Stimulated activated CD4-positive, alpha-beta T cell treated with anti-CD3 and anti-CD28 coated beads, Interleukin-4, amount 100 ng/mL, for 48 hours (primary cell): ENCODE measurements at regions not wholly inside any gene's neighbourhood (a gene's known extent, or its start where the extent isn't known, plus 50 kb on each side); places are given as distances from the start of the nearest gene placed in this dataset.

ENCODE experiments used
- DNase-seq, 2 donors: peaks; one replicate each; pipeline ENCODE4 v3.0.0-alpha.2; 2020; ENCODE audit warnings: low read depth in 2 of 2

DNA sequence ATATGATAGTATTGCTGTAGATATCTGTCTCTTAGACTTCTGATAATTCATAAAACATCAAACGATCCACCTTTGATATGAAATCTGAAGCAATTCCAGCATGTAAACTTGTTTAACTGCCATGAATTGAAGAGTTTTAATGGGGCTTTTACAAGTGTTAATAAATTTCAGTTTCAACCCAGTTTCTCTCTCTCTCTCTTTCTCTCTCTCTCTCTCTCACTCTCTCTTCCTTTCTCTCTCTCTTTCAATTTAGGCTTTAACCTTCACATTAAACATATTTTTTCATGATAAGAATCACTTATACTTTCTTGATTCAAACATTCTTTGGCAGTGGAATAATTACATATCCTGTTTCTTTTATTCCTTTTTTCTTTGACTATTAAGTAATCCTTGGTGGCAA, 296.1 kb downstream of the EPHA4 start:
- no peak for DNase-seq

DNA sequence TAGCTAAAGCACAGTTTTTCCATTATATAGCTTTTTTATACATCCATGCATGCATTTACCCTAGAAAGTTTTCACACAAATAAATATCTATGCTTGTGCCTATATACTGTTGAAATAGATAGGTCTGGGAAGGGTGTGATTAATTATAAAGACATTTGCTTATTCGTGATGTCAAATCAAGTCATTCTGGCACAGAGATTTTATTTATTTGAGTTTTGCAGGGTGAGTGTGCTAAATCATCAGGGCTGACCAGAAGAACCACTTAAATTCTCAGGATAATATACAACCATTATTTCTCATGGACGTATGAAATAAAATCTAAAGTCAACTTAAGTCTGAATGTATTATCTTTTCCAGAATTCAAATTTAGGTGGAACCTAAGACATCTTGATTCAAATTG, 295.5 kb downstream of the EPHA4 start:
- DNase-seq, result no peak

- DNase-seq, result no peak
These were observed 289.7 kb downstream of the EPHA4 start for GRCh38 chr2:221282386-221282785.

DNA sequence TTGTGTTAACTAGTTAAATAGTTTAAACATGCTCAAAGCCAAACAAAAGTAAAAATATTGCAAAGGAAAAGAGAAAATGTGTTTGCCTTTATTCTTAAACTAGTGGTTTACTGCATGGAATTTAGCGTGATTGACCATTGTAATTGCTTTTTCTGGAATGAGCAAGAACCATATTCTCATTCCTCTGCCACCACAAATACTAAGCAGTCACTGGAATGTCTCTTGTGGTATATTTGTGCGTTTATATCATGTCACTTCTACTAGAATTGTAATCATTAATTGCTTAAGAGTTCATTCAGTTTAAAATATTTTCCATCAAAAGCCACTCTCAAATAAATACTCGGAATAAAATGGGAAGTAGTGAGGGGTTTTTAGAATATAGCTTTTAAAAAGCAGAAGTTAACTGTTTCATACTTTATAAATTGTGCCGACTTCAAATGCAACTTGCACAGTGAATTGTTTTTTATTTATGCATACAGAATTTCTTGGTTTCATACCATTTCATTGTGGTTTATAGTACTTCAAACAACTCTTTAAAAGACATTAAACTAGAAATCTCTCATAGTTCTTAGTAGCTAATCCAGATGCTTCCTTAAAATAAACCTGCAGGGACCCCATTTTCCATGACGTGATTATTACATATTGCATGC, 288.1 kb downstream of the EPHA4 start:
- DNase-seq, result no peak

DNA sequence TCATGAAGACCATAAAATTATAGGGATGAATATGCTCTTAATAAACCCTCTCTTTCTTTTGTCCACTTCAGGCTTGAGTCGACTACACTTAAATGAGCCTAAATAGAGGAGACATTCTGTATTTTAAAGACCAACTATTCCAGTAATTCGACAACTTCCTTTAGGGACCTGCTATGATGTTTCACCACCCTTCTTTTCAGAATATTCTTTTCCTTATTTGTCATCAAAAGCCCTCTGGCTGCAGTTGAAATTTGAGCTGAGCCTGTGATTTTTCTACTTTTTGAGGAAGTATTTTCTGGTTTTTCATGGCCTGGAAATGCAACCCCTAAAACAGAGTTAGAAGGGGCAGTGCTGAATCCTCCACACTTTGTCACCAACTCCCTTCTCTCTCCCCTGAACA, 287.0 kb downstream of the EPHA4 start:
- no peak for DNase-seq

DNA sequence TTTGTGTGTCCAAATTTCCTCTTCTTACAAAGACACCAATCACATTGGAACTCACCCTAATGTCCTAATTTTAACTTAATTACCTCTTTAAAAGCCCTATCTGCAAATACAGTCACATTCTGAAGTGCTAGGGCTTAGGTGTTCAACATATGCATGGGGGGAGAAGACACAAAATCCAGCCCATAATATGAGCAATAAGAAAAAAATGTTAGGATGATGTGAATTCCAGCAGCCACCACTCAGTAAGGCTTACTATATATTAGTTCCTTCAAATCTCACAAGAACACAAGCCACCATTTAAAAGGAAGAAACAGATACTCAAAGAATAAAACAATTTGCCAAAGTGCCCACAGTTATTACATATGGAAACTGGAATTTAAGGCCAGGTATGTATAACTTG, 285.7 kb downstream of the EPHA4 start:
- no peak for DNase-seq

GRCh38 chr2:221289389-221289788, 282.7 kb downstream of the EPHA4 start:
- no peak for DNase-seq

- DNase-seq, result no peak
These were observed 282.3 kb downstream of the EPHA4 start for GRCh38 chr2:221289846-221290245.

DNA sequence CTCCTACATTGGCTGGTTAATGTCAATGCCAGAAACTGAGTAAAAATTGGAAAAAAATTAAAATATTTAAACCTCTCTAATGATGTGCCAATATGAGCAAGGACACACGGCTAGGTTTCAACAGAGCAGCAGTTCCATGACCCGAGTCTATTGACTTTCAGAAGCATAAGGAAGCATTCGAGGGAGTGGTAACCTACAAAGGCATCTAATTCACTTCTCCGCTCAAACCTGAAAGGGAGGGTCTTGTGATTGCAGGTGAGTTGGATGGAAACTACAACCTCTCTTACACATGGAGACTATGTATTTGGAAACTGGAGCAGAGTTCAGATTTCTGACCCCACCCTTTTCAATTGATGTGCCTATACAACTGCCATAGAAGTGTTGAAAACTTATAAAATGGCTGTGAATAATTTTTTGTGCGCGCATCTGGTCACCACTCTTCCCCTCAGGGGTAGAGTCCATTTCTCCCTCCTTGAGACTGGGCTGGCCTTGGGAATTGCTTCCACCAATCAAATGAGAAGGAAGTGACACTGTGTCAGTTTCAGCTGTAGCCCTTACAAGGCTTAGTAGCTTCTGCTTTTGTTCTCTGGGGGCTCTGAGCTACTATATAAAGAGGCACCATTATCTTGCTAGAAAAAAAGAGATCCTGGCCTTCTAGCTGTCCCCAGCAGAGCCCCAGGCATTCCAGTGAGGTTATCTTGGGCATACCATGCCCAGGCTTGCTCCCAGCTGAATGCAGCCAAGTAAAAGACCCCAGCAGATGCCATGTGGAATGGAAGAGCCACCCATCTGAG, 278.0 kb downstream of the EPHA4 start:
- no peak for DNase-seq

GRCh38 chr2:221304916-221305315, 267.2 kb downstream of the EPHA4 start:
- DNase-seq, result no peak

- no peak for DNase-seq
These were observed 263.5 kb downstream of the EPHA4 start for GRCh38 chr2:221308507-221309066.

- no peak for DNase-seq
These were observed 262.1 kb downstream of the EPHA4 start for GRCh38 chr2:221309892-221310583.

DNA sequence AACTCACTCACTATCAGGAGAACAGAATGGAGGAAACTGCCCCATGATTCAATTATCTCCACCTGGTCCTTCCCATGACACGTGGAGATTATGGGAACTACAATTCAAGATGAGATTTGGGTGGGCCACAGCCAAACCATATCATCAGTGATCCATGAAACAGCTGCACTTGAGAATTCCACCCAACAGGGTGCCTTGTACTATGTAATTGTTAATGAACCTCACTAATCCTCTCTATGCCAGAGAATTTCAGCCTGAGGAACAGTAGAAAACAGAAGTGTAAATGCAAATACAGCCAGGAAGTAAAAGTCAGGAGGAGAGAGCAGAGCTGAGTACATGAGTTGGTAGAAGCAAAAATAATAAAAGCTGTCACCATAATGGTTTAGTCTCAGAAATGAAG, 261.4 kb downstream of the EPHA4 start:
- no peak for DNase-seq

- DNase-seq, result no peak
These were observed 259.5 kb downstream of the EPHA4 start for GRCh38 chr2:221312634-221313033.

GRCh38 chr2:221314786-221315185, 257.3 kb downstream of the EPHA4 start:
- no peak for DNase-seq

DNA sequence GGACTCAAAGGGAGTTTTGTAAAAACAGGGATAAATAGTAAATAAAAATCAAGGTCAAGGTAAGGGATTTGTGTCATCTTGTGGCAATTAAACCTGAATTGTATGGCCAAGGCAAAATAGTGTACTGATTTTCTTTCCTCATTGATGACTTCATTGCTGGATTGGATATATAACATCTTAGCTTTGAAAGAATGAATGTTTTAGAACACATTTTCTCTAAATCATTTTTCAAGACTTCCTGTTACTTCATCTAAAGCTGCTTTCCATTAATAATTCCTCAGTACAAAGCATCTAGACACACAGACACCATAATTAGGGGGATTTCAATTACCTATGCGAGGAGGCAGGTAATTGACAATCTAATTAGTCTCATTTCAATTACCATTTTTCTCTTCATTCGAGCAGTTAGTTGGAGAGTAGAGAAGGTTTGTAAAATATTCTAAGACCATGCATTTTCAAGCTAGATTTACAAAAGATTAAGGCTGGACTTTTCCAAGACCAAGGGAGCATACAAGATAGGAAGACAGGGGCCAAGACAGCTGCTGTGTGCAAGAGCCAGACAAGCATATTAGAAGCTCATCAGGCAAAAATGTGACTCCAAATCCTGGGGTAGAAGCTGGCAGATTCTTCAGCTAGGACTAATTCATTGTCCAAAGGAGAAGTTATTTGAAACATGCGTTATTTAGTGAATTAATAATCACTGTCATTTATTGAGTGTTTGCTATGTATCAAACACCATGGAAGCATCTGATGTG, 253.6 kb downstream of the EPHA4 start:
- no peak for DNase-seq

- no peak for DNase-seq
These were observed 249.4 kb downstream of the EPHA4 start for GRCh38 chr2:221322741-221323140.

DNA sequence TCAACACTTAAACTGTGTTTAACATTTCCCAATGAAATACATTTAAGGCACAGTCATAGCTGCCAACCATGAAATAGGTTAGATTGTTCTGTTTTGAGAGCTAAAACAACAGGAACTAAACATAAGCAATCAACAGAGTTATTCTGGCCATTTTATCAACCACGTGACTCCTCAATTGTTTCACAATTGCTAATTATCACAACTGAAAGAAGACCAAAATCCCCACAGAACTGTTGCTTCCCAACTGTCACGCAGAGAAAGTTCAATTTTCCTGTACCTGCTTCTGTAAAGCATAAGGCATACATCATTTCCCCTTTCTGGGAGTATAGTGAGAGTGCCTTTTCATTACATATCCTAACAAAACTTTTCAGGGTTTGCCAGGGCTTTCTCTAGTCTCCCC, 248.6 kb downstream of the EPHA4 start:
- no peak for DNase-seq

DNA sequence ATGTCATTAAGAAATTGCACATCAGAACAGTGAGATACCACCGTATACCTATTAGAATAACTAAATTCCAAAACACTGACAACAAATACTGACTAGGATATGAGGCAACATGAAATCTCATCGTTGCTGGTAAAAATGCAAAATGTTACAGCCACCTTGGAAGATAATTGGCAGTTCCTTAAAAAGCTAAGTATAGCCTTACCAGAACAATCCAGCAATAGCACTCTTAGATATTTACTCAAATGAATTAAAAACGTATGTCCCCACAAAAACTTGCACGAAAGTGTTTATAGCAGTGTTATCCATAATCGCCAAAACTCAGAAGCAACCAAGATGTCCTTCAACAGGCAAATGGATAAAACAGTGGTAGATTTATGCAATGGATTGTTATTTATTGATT, 241.7 kb downstream of the EPHA4 start:
- no peak for DNase-seq

DNA sequence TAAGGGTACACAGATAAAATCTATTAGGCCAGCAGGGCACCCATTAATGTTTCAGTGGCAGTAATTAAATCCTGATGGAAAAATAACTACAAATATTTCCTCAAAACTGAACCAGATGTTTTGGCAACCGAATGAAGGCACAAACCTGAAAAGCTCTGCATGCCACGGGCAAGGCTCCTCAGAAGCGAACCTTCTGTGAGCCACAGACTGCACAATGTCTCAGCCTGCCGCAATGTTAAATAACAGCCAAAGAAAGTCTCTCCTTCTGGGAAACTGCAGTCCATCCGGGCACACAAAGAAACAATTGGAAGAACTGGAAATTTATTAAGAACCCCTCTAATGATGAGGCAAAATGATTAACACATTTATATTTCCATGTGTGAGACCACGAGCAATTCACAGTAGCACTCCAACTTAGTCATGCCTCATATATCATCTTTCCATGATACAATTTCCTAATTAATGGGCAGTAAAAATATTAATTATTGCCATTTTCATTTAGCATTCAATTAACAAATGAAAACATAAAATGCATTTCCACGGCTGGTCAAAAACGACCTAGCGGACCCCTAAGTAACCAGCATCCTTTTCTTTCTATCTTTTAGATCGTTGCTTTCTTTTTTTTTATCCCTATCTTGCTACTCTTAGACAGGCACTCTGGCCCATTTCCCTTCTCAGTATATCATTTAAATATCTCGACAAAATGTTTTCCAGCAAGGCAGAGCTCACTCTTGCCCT, 237.5 kb downstream of the EPHA4 start:
- no peak for DNase-seq

- no peak for DNase-seq
These were observed 236.8 kb downstream of the EPHA4 start for GRCh38 chr2:221335219-221335752.
